Panc1 (cell line): ENCODE measurements at regions not wholly inside any gene's neighbourhood (a gene's known extent, or its start where the extent isn't known, plus 50 kb on each side); places are given as distances from the start of the nearest gene placed in this dataset.

ENCODE experiments used
- POLR2AphosphoS5 ChIP-seq: IDR thresholded peaks from 2 replicates; pipeline ENCODE4 v1.6.1; 2012; ENCODE audit warnings: mild to moderate bottlenecking, low read depth, low read length, moderate library complexity
- TF ChIP-seq, protein P1 (sequence below): fragments of 450-650 bp; IDR thresholded peaks from 2 replicates; pipeline ENCODE4 v1.5.1; 2017; ENCODE audit warnings: mild to moderate bottlenecking
- TF ChIP-seq, protein P2 (sequence below), 2 experiments: IDR thresholded peaks; 2 replicates each; pipeline ENCODE4 v1.6.1; 2011 to 2012; ENCODE audit warnings: low read depth in 2 of 2, control low read depth in 1 of 2, low read length in 1 of 2, mild to moderate bottlenecking in 1 of 2, moderate library complexity in 1 of 2; ENCODE audit not compliant: insufficient read depth in 1 of 2

DNA sequence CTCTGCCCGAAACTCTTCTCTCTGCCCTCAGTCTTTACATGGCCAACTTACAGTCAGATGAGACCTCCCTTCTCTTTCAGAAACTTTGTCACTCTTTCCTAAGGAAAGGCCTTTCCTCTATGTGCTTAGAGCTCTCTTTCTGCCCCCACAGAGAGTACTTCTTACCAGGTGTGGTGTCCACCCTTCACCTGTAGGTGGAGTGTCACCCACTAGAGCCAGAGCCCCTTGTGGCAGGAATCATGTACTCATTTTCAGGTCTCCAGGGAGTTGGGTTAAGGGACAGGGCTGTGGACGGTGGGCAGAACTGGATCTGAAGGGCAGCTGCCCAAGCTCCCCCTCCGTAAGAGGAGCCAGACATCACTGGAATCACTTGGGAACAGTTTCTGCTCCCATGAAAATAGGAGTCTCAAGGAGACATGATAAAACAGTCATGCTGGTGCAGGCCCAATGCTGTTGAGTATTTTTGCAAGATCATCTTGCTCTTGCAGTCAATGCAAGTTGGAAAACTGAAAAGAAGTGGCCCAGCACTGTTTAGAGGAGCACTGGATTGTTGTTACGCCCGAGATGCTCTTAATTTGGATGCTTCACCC is 436.7 kb downstream of the ZSWIM6 start:
- TF ChIP-seq POLR2AphosphoS5 = no peak
- TF ChIP-seq, protein P1, sequence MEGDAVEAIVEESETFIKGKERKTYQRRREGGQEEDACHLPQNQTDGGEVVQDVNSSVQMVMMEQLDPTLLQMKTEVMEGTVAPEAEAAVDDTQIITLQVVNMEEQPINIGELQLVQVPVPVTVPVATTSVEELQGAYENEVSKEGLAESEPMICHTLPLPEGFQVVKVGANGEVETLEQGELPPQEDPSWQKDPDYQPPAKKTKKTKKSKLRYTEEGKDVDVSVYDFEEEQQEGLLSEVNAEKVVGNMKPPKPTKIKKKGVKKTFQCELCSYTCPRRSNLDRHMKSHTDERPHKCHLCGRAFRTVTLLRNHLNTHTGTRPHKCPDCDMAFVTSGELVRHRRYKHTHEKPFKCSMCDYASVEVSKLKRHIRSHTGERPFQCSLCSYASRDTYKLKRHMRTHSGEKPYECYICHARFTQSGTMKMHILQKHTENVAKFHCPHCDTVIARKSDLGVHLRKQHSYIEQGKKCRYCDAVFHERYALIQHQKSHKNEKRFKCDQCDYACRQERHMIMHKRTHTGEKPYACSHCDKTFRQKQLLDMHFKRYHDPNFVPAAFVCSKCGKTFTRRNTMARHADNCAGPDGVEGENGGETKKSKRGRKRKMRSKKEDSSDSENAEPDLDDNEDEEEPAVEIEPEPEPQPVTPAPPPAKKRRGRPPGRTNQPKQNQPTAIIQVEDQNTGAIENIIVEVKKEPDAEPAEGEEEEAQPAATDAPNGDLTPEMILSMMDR = peak; percentile 67
- TF ChIP-seq, protein P2, sequence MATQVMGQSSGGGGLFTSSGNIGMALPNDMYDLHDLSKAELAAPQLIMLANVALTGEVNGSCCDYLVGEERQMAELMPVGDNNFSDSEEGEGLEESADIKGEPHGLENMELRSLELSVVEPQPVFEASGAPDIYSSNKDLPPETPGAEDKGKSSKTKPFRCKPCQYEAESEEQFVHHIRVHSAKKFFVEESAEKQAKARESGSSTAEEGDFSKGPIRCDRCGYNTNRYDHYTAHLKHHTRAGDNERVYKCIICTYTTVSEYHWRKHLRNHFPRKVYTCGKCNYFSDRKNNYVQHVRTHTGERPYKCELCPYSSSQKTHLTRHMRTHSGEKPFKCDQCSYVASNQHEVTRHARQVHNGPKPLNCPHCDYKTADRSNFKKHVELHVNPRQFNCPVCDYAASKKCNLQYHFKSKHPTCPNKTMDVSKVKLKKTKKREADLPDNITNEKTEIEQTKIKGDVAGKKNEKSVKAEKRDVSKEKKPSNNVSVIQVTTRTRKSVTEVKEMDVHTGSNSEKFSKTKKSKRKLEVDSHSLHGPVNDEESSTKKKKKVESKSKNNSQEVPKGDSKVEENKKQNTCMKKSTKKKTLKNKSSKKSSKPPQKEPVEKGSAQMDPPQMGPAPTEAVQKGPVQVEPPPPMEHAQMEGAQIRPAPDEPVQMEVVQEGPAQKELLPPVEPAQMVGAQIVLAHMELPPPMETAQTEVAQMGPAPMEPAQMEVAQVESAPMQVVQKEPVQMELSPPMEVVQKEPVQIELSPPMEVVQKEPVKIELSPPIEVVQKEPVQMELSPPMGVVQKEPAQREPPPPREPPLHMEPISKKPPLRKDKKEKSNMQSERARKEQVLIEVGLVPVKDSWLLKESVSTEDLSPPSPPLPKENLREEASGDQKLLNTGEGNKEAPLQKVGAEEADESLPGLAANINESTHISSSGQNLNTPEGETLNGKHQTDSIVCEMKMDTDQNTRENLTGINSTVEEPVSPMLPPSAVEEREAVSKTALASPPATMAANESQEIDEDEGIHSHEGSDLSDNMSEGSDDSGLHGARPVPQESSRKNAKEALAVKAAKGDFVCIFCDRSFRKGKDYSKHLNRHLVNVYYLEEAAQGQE (IDR thresholded peaks at IDR 0.05; ENCODE audit: insufficient read depth in 1 of 2, low read depth in 2 of 2, low read length in 1 of 2) = no peak
